DND-41 (cell line): ENCODE measurements at regions not wholly inside any gene's neighbourhood (a gene's known extent, or its start where the extent isn't known, plus 50 kb on each side); places are given as distances from the start of the nearest gene placed in this dataset.

ENCODE experiments used
- EZH2 ChIP-seq: IDR thresholded peaks from 3 replicates; pipeline ENCODE4 v1.6.1; 2012; ENCODE audit warnings: borderline replicate concordance, low read depth, mild to moderate bottlenecking, moderate library complexity, low read length, inconsistent platforms; ENCODE audit not compliant: severe bottlenecking
- TF ChIP-seq, protein P1 (sequence below): IDR thresholded peaks from 2 replicates; pipeline ENCODE4 v1.5.1; 2012; ENCODE audit warnings: borderline replicate concordance, low read length, moderate library complexity, mild to moderate bottlenecking; ENCODE audit not compliant: poor library complexity, severe bottlenecking; ENCODE audit errors: extremely low read depth

DNA sequence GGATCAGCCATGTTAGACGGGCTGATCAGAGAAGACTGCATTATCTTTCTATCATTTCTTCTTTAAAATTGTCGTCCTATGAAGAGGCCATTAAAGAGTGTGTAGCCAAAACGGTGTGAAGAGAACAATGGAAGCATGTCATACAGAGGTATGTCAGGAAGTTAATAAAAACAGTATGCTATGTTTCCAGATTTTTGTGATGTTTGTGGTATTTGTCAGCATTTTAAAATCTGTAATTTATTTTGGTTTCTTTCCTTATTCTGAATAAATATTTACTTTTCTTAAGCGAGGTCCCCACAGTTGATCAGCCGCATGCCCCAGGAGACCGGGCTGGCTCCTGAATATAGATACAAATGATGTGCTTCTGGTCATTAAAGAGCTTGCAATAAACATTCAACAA lies 142.9 kb upstream of the SERP2 start:
- TF ChIP-seq, protein P1, sequence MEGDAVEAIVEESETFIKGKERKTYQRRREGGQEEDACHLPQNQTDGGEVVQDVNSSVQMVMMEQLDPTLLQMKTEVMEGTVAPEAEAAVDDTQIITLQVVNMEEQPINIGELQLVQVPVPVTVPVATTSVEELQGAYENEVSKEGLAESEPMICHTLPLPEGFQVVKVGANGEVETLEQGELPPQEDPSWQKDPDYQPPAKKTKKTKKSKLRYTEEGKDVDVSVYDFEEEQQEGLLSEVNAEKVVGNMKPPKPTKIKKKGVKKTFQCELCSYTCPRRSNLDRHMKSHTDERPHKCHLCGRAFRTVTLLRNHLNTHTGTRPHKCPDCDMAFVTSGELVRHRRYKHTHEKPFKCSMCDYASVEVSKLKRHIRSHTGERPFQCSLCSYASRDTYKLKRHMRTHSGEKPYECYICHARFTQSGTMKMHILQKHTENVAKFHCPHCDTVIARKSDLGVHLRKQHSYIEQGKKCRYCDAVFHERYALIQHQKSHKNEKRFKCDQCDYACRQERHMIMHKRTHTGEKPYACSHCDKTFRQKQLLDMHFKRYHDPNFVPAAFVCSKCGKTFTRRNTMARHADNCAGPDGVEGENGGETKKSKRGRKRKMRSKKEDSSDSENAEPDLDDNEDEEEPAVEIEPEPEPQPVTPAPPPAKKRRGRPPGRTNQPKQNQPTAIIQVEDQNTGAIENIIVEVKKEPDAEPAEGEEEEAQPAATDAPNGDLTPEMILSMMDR, result no peak
- no peak for TF ChIP-seq EZH2
